ENCODE measurements at regions not wholly inside any gene's neighbourhood (a gene's known extent, or its start where the extent isn't known, plus 50 kb on each side); places are given as distances from the start of the nearest gene placed in this dataset.
"Not testable (repeated sequence)": the region's sequence is repeated elsewhere in the genome, so short reads cannot be mapped to it uniquely, and the experiment has no call there.

GRCh38 chr4:11060637-11061036 lies 368.1 kb downstream of the HS3ST1 start:
- TF ChIP-seq CTCF, POLR2A (IDR thresholded peaks at IDR 0.05): not testable (repeated sequence)

Measured in adrenal gland (tissue), 5 donors.